Panc1 (cell line): ENCODE measurements at regions not wholly inside any gene's neighbourhood (a gene's known extent, or its start where the extent isn't known, plus 50 kb on each side); places are given as distances from the start of the nearest gene placed in this dataset.

Experiments
- ATAC-seq: fragments of 200-7000 bp; cut with Tn5 transposase; 2 replicates; pipeline ENCODE4 v1.9.1; 2020; ENCODE audit warnings: mild to moderate bottlenecking, moderate library complexity
- BruUV-seq: library from RNA; stranded (reverse); fragments of 400-500 nt; replicated peaks from 2 replicates; lab custom pipeline; 2021; lab: Mats Ljungman, UMichigan
- CTCF ChIA-PET: fragments of 300-600 bp; sonication (Branson Sonifier 250); formaldehyde crosslinking; loops from one replicate; lab custom pipeline; 2022; ENCODE audit warnings: antibody characterized with exemption; lab: Charles Lee
- POLR2A ChIA-PET: fragments of 300-600 bp; sonication (Branson Sonifier 250); formaldehyde crosslinking; loops from one replicate; lab custom pipeline; 2022; ENCODE audit warnings: antibody characterized with exemption; lab: Charles Lee
- DNase-seq: peaks from one replicate; pipeline ENCODE4 v3.0.0-alpha.2; 2010; ENCODE audit warnings: low read depth, low spot score
- H3K27ac ChIP-seq: 2 replicates; pipeline ENCODE4 v1.5.1; 2011; ENCODE audit warnings: mild to moderate bottlenecking, low read length, inconsistent platforms
- H3K27me3 ChIP-seq: fragments of 200-500 bp; sonication (Bioruptor generic); 2 replicates; pipeline ENCODE4 v1.6.0; 2014; ENCODE audit warnings: low read length, inconsistent platforms; ENCODE audit not compliant: control insufficient read depth, insufficient read depth
- H3K36me3 ChIP-seq: fragments of 200-500 bp; sonication (Bioruptor generic); 2 replicates; pipeline ENCODE4 v1.5.1; 2014; ENCODE audit warnings: inconsistent platforms, mild to moderate bottlenecking, low read length, moderate library complexity; ENCODE audit not compliant: control insufficient read depth, insufficient read depth
- H3K4me1 ChIP-seq: 2 replicates; pipeline ENCODE4 v1.5.1; 2011; ENCODE audit warnings: inconsistent platforms, mild to moderate bottlenecking, low read length, moderate library complexity; ENCODE audit not compliant: control insufficient read depth, insufficient read depth
- H3K4me3 ChIP-seq, 2 experiments: 2 replicates each; pipeline ENCODE4 v1.5.1; 2011 to 2012; ENCODE audit warnings: low read depth in 2 of 2, low read length in 2 of 2, mild to moderate bottlenecking in 2 of 2, inconsistent platforms in 1 of 2, moderate library complexity in 1 of 2
- H3K9me3 ChIP-seq: fragments of 200-500 bp; sonication (Bioruptor generic); 2 replicates; pipeline ENCODE4 v1.5.1; 2014; ENCODE audit warnings: low read depth, mild to moderate bottlenecking, inconsistent platforms, low read length, moderate library complexity; ENCODE audit not compliant: control insufficient read depth, insufficient read depth
- CTCF ChIP-seq: fragments of 450-650 bp; IDR thresholded peaks from 2 replicates; pipeline ENCODE4 v1.5.1; 2017; ENCODE audit warnings: mild to moderate bottlenecking
- POLR2AphosphoS5 ChIP-seq: IDR thresholded peaks from 2 replicates; pipeline ENCODE4 v1.6.1; 2012; ENCODE audit warnings: mild to moderate bottlenecking, low read depth, low read length, moderate library complexity
- REST ChIP-seq, 2 experiments: IDR thresholded peaks; 2 replicates each; pipeline ENCODE4 v1.6.1; 2011 to 2012; ENCODE audit warnings: low read depth in 2 of 2, control low read depth in 1 of 2, low read length in 1 of 2, mild to moderate bottlenecking in 1 of 2, moderate library complexity in 1 of 2; ENCODE audit not compliant: insufficient read depth in 1 of 2
- SIN3A ChIP-seq: IDR thresholded peaks from 2 replicates; pipeline ENCODE4 v1.6.1; 2012; ENCODE audit warnings: low read depth, mild to moderate bottlenecking, low read length, moderate library complexity, borderline replicate concordance; ENCODE audit not compliant: insufficient read depth
- TCF7L2 ChIP-seq: IDR thresholded peaks from 2 replicates; pipeline ENCODE4 v1.6.1; 2011; ENCODE audit warnings: mild to moderate bottlenecking, low read depth, low read length, inconsistent platforms
- in situ Hi-C: cut with HindIII; loops from 2 replicates; pipeline ENCODE4 v1.10.0; 2016; ENCODE audit warnings: low sequenced_read_pairs, low pct_unique_long_range_greater_than_20kb
- intact Hi-C: fragments of 100-400 bp; cut with micrococcal nuclease; formaldehyde crosslinking; loops from one replicate; pipeline ENCODE4 v1.10.0; 2022; ENCODE audit not compliant: unreplicated experiment

- intact Hi-C loops (no loop called here), in situ Hi-C loops (no loop called here)
- BruUV-seq: no TSS peak
- TF ChIP-seq SIN3A (no peak), POLR2AphosphoS5 (no peak), TCF7L2 (no peak), CTCF (no peak), REST (IDR thresholded peaks at IDR 0.05; ENCODE audit: insufficient read depth in 1 of 2, low read depth in 2 of 2, low read length in 1 of 2) (no peak)
- H3K4me3 ChIP-seq: no peak overlapping the region
- no peak overlapping the region for H3K27ac ChIP-seq
- H3K9me3 ChIP-seq: no peaks in the 10 kb centered on the region
- H3K4me1 ChIP-seq: no peaks in the 10 kb centered on the region
- CTCF ChIA-PET: no interaction called here
- no peaks in the 10 kb centered on the region for H3K36me3 ChIP-seq
- POLR2A ChIA-PET: no interaction called here
- peaks cover 8% of the 10 kb centered on the region; the same call in 1 of the 2 replicates for H3K27me3 ChIP-seq
- ATAC-seq: no peak
- no peak for DNase-seq
These were observed 370.7 kb downstream of the ZSWIM6 start for GRCh38 chr5:61702784-61703183.

GRCh38 chr5:61704289-61704688, 372.2 kb downstream of the ZSWIM6 start:
- POLR2A ChIA-PET: no interaction called here
- Histone ChIP-seq H3K27me3 (peaks cover 8% of the 10 kb centered on the region; the same call in 1 of the 2 replicates), H3K9me3 (no peaks in the 10 kb centered on the region), H3K4me1 (no peaks in the 10 kb centered on the region), H3K36me3 (no peaks in the 10 kb centered on the region), H3K27ac (no peak overlapping the region), H3K4me3 (no peak overlapping the region)
- CTCF ChIA-PET: no interaction called here
- no peak for DNase-seq
- ATAC-seq: no peak
- in situ Hi-C loops (no loop called here), intact Hi-C loops (no loop called here)
- BruUV-seq: no TSS peak
- TF ChIP-seq SIN3A: no peak
- TF ChIP-seq POLR2AphosphoS5: no peak

- Histone ChIP-seq H3K36me3 (no peaks in the 10 kb centered on the region), H3K27me3 (peaks cover 8% of the 10 kb centered on the region; the same call in 1 of the 2 replicates), H3K4me1 (no peaks in the 10 kb centered on the region), H3K9me3 (no peaks in the 10 kb centered on the region), H3K4me3 (no peak overlapping the region), H3K27ac (no peak overlapping the region)
- CTCF ChIA-PET: no interaction called here
- in situ Hi-C loops: no loop called here
- intact Hi-C loops: no loop called here
- BruUV-seq: no TSS peak
- no peak for TF ChIP-seq POLR2AphosphoS5
- no peak for TF ChIP-seq CTCF
- no peak for TF ChIP-seq SIN3A
- TF ChIP-seq REST (IDR thresholded peaks at IDR 0.05; ENCODE audit: insufficient read depth in 1 of 2, low read depth in 2 of 2, low read length in 1 of 2): no peak
- no peak for TF ChIP-seq TCF7L2
- DNase-seq: no peak
- POLR2A ChIA-PET: no interaction called here
- ATAC-seq: no peak
These were observed 374.7 kb downstream of the ZSWIM6 start for GRCh38 chr5:61706751-61707150.
